Naive thymus-derived CD4-positive, alpha-beta T cell (primary cell): ENCODE measurements at regions not wholly inside any gene's neighbourhood (a gene's known extent, or its start where the extent isn't known, plus 50 kb on each side); places are given as distances from the start of the nearest gene placed in this dataset.

Experiments
- ATAC-seq: fragments of 150-1000 bp; cut with Tn5 transposase; 2 replicates; pipeline ENCODE4 v1.10.0; 2021; ENCODE audit warnings: mild to moderate bottlenecking, moderate library complexity
- CTCF ChIA-PET: fragments of 350-600 bp; sonication (Branson Sonifier 250); formaldehyde crosslinking; loops from one replicate; lab custom pipeline; 2021; ENCODE audit warnings: antibody characterized with exemption; lab: Charles Lee
- POLR2A ChIA-PET: fragments of 350-600 bp; sonication (Branson Sonifier 250); formaldehyde crosslinking; loops from one replicate; lab custom pipeline; 2021; ENCODE audit warnings: antibody characterized with exemption, inconsistent platforms; lab: Charles Lee
- DNase-seq, 9 donors: peaks; one replicate each; pipeline versions ENCODE4 v3.0.0 to v3.0.0-alpha.2; 2020 to 2022; ENCODE audit warnings: mixed read lengths in 1 of 9
- H3K27ac ChIP-seq: one replicate; pipeline ENCODE4 v1.7.0; 2013; ENCODE audit warnings: mild to moderate bottlenecking, low read depth, low read length, moderate library complexity
- H3K27me3 ChIP-seq, 2 donors: one replicate each; pipeline ENCODE4 v1.7.0; 2013; ENCODE audit warnings: low read length in 2 of 2, mild to moderate bottlenecking in 2 of 2, moderate library complexity in 2 of 2; ENCODE audit not compliant: control insufficient read depth in 2 of 2, insufficient read depth in 2 of 2
- H3K36me3 ChIP-seq, 3 experiments: 1 replicate in 2 of 3; 2 replicates in 1 of 3; pipeline ENCODE4 v1.7.0; 2013; ENCODE audit warnings: low read length in 3 of 3, mild to moderate bottlenecking in 3 of 3, moderate library complexity in 1 of 3; ENCODE audit not compliant: insufficient read depth in 3 of 3, control insufficient read depth in 2 of 3
- H3K4me1 ChIP-seq, 2 donors: one replicate each; pipeline ENCODE4 v1.7.0; 2013; ENCODE audit warnings: low read length in 2 of 2, mild to moderate bottlenecking in 2 of 2, moderate library complexity in 1 of 2; ENCODE audit not compliant: control insufficient read depth in 2 of 2, insufficient read depth in 2 of 2
- H3K4me3 ChIP-seq: 2 replicates; pipeline ENCODE4 v1.7.0; 2013; ENCODE audit warnings: mild to moderate bottlenecking, low read length
- H3K9me3 ChIP-seq, 3 experiments: 1 replicate in 2 of 3; 2 replicates in 1 of 3; pipeline ENCODE4 v1.7.0; 2013; ENCODE audit warnings: low read length in 3 of 3; ENCODE audit not compliant: control insufficient read depth in 2 of 3
- H3K27ac Mint-ChIP-seq, 9 donors: one replicate each; pipeline ENCODE4 v1.8.0; 2020 to 2022; ENCODE audit warnings: mixed read lengths in 9 of 9, mild to moderate bottlenecking in 8 of 9, moderate library complexity in 5 of 9, inconsistent platforms in 2 of 9
- H3K27me3 Mint-ChIP-seq, 5 donors: one replicate each; pipeline ENCODE4 v1.8.0; 2021 to 2022; ENCODE audit warnings: mixed read lengths in 5 of 5, mild to moderate bottlenecking in 1 of 5
- H3K36me3 Mint-ChIP-seq, 5 donors: one replicate each; pipeline ENCODE4 v1.8.0; 2020 to 2022; ENCODE audit warnings: mixed read lengths in 5 of 5, mild to moderate bottlenecking in 3 of 5, inconsistent platforms in 1 of 5
- H3K4me1 Mint-ChIP-seq, 7 donors: one replicate each; pipeline ENCODE4 v1.8.0; 2020 to 2022; ENCODE audit warnings: mixed read lengths in 7 of 7, mild to moderate bottlenecking in 3 of 7, inconsistent platforms in 1 of 7
- H3K4me3 Mint-ChIP-seq, 10 donors: one replicate each; pipeline ENCODE4 v1.8.0; 2020 to 2022; ENCODE audit warnings: mild to moderate bottlenecking in 10 of 10, mixed read lengths in 10 of 10, moderate library complexity in 6 of 10, inconsistent platforms in 2 of 10
- H3K9me3 Mint-ChIP-seq, 11 donors: one replicate each; pipeline ENCODE4 v1.8.0; 2020 to 2022; ENCODE audit warnings: mixed read lengths in 11 of 11, mild to moderate bottlenecking in 4 of 11, inconsistent platforms in 1 of 11, moderate library complexity in 1 of 11
- intact Hi-C, 2 donors: fragments of 100-400 bp; cut with micrococcal nuclease; formaldehyde crosslinking; loops; one replicate each; pipeline ENCODE4 v1.15.1; 2023

GRCh38 chr14:21846227-21846885 lies 172.7 kb upstream of the OR4E1 start:
- CTCF ChIA-PET = interaction anchor here (0.6 to 2.7 kb wide), 7 partner anchors 12 to 966 kb away, joined by 3 to 17 read pairs (median 3); no protein-coding TSS in a partner anchor
- H3K27me3 Mint-ChIP-seq = peaks cover 13 to 52% (median 24%) of the 10 kb centered on the region in 5 donors

GRCh38 chr14:21840765-21841164 lies 167.1 kb upstream of the OR4E1 start:
- H3K9me3 Mint-ChIP-seq = peaks cover 0 to 3% (median 0%) of the 10 kb centered on the region in 11 donors
- Histone ChIP-seq H3K4me1 (no peaks in the 10 kb centered on the region), H3K27ac (no peak overlapping the region), H3K27me3 (no peaks in the 10 kb centered on the region), H3K36me3 (no peaks in the 10 kb centered on the region), H3K4me3 (no peak overlapping the region), H3K9me3 (no peaks in the 10 kb centered on the region)
- peaks cover 0 to 10% (median 5%) of the 10 kb centered on the region in 7 donors for H3K4me1 Mint-ChIP-seq
- intact Hi-C loops = loop anchor here (1.0 to 5.0 kb wide), 3 partner anchors 717 to 812 kb away; no protein-coding TSS in a partner anchor
- peaks cover 5 to 41% (median 16%) of the 10 kb centered on the region in 5 donors for H3K27me3 Mint-ChIP-seq
- H3K27ac Mint-ChIP-seq = peak overlapping the region in 8 of 9 donors; percentile 50 to 90 (median 78)
- ATAC-seq = peak; percentile 76
- no peaks in the 10 kb centered on the region for H3K36me3 Mint-ChIP-seq
- ChIA-PET POLR2A (interaction anchor here (0.6 to 1.3 kb wide), 5 partner anchors 9 to 721 kb away, joined by 3 to 8 read pairs (median 3); no protein-coding TSS in a partner anchor), CTCF (interaction anchor here (0.7 to 2.2 kb wide), 3 partner anchors 15 to 729 kb away, joined by 3 to 14 read pairs (median 4); no protein-coding TSS in a partner anchor)
- peak in 6 of 9 donors; percentile 21 to 50 (median 33) for DNase-seq
- peak overlapping the region; percentile 41 to 83 (median 66) for H3K4me3 Mint-ChIP-seq

More at GRCh38 chr14:21846227-21846885, 172.7 kb upstream of the OR4E1 start:
- Mint-ChIP-seq H3K9me3 (no peaks in the 10 kb centered on the region), H3K27ac (peak overlapping the region in 8 of 9 donors; percentile 41 to 91 (median 85)), H3K36me3 (peaks cover 0 to 4% (median 0%) of the 10 kb centered on the region in 5 donors), H3K4me1 (peaks cover 1 to 17% (median 10%) of the 10 kb centered on the region in 7 donors), H3K4me3 (peak overlapping the region; percentile 75 to 95 (median 84))
- Histone ChIP-seq H3K4me1 (no peaks in the 10 kb centered on the region), H3K27ac (peak overlapping the region; percentile 52), H3K9me3 (no peaks in the 10 kb centered on the region), H3K36me3 (no peaks in the 10 kb centered on the region), H3K27me3 (no peaks in the 10 kb centered on the region), H3K4me3 (peak overlapping the region; percentile 36)
- DNase-seq = peak; percentile 48 to 71 (median 64)
- POLR2A ChIA-PET = interaction anchor here (0.9 to 4.8 kb wide), 8 partner anchors 10 to 716 kb away, joined by 3 to 21 read pairs (median 4); no protein-coding TSS in a partner anchor
- ATAC-seq = peak; percentile 90
- intact Hi-C loops = loop anchor here in 1 of 2 donors (1.0 to 5.0 kb wide), 4 partner anchors 14 to 724 kb away; no protein-coding TSS in a partner anchor

- no peak overlapping the region for H3K27ac Mint-ChIP-seq
- peaks cover 0 to 2% (median 0%) of the 10 kb centered on the region in 7 donors for H3K4me1 Mint-ChIP-seq
- H3K36me3 ChIP-seq = no peaks in the 10 kb centered on the region
- POLR2A ChIA-PET = no interaction called here
- no peaks in the 10 kb centered on the region for H3K9me3 ChIP-seq
- DNase-seq (no peak), ATAC-seq (no peak)
- H3K4me3 Mint-ChIP-seq = no peak overlapping the region
- peaks cover 0 to 3% (median 0%) of the 10 kb centered on the region in 11 donors for H3K9me3 Mint-ChIP-seq
- H3K27me3 Mint-ChIP-seq = peaks cover 11 to 22% (median 18%) of the 10 kb centered on the region in 5 donors
- no peaks in the 10 kb centered on the region for H3K4me1 ChIP-seq
- CTCF ChIA-PET = interaction anchor here (0.6 to 1.0 kb wide), 2 partner anchors 9 to 42 kb away, joined by 3 read pairs; no protein-coding TSS in a partner anchor
- H3K27me3 ChIP-seq = no peaks in the 10 kb centered on the region
- intact Hi-C loops = no loop called here
- no peak overlapping the region for H3K4me3 ChIP-seq
- no peaks in the 10 kb centered on the region for H3K36me3 Mint-ChIP-seq
- no peak overlapping the region for H3K27ac ChIP-seq
These were observed 160.2 kb upstream of the OR4E1 start for GRCh38 chr14:21833836-21834235.

- Histone ChIP-seq H3K4me3 (no peak overlapping the region), H3K4me1 (no peaks in the 10 kb centered on the region), H3K9me3 (no peaks in the 10 kb centered on the region), H3K27ac (no peak overlapping the region), H3K27me3 (no peaks in the 10 kb centered on the region), H3K36me3 (no peaks in the 10 kb centered on the region)
- POLR2A ChIA-PET = interaction anchor here (0.6 to 1.5 kb wide), 3 partner anchors 705 to 731 kb away, joined by 3 to 7 read pairs (median 3); no protein-coding TSS in a partner anchor
- CTCF ChIA-PET = interaction anchor here (0.5 to 2.6 kb wide), 3 partner anchors 10 to 742 kb away, joined by 3 to 11 read pairs (median 4); no protein-coding TSS in a partner anchor
- H3K27me3 Mint-ChIP-seq = peaks cover 24 to 33% (median 29%) of the 10 kb centered on the region in 5 donors
- H3K36me3 Mint-ChIP-seq = no peaks in the 10 kb centered on the region
- DNase-seq (no peak), ATAC-seq (no peak)
- peak overlapping the region in 3 of 9 donors; percentile 28 to 53 (median 38) for H3K27ac Mint-ChIP-seq
- H3K4me1 Mint-ChIP-seq = peaks cover 2 to 10% (median 6%) of the 10 kb centered on the region in 7 donors
- intact Hi-C loops = loop anchor here in 1 of 2 donors (5.0 kb wide), 1 partner anchor 59 kb away; no protein-coding TSS in a partner anchor
- H3K9me3 Mint-ChIP-seq = peaks cover 0 to 2% (median 0%) of the 10 kb centered on the region in 11 donors
- H3K4me3 Mint-ChIP-seq = peak overlapping the region; percentile 43 to 79 (median 56)
These were observed 152.2 kb upstream of the OR4E1 start for GRCh38 chr14:21825845-21826244.

GRCh38 chr14:21825149-21825743 lies 151.6 kb upstream of the OR4E1 start:
- H3K4me1 Mint-ChIP-seq = peaks cover 2 to 10% (median 6%) of the 10 kb centered on the region in 7 donors
- peaks cover 26 to 36% (median 32%) of the 10 kb centered on the region in 5 donors for H3K27me3 Mint-ChIP-seq
- H3K27ac ChIP-seq = no peak overlapping the region
- CTCF ChIA-PET = interaction anchor here (0.6 to 2.6 kb wide), 7 partner anchors 9 to 253 kb away, joined by 3 to 11 read pairs (median 4); no protein-coding TSS in a partner anchor
- H3K27ac Mint-ChIP-seq = peak overlapping the region in 6 of 9 donors; percentile 2 to 53 (median 36)
- peak overlapping the region; percentile 43 to 79 (median 56) for H3K4me3 Mint-ChIP-seq
- intact Hi-C loops = loop anchor here in 1 of 2 donors (5.0 kb wide), 1 partner anchor 58 kb away; no protein-coding TSS in a partner anchor
- DNase-seq (peak in 7 of 9 donors; percentile 40 to 62 (median 51)), ATAC-seq (peak; percentile 96)
- H3K9me3 Mint-ChIP-seq = peaks cover 0 to 2% (median 0%) of the 10 kb centered on the region in 11 donors
- POLR2A ChIA-PET = interaction anchor here (0.6 to 1.5 kb wide), 4 partner anchors 76 to 731 kb away, joined by 3 to 7 read pairs (median 3); no protein-coding TSS in a partner anchor
- no peaks in the 10 kb centered on the region for H3K4me1 ChIP-seq
- H3K4me3 ChIP-seq = no peak overlapping the region
- H3K27me3 ChIP-seq = no peaks in the 10 kb centered on the region
- no peaks in the 10 kb centered on the region for H3K36me3 Mint-ChIP-seq
- no peaks in the 10 kb centered on the region for H3K9me3 ChIP-seq
- H3K36me3 ChIP-seq = no peaks in the 10 kb centered on the region

GRCh38 chr14:21822109-21822508 lies 148.5 kb upstream of the OR4E1 start:
- peaks cover 0 to 12% (median 8%) of the 10 kb centered on the region in 11 donors for H3K9me3 Mint-ChIP-seq
- Histone ChIP-seq H3K4me3 (no peak overlapping the region), H3K36me3 (no peaks in the 10 kb centered on the region), H3K9me3 (no peaks in the 10 kb centered on the region), H3K4me1 (no peaks in the 10 kb centered on the region), H3K27me3 (no peaks in the 10 kb centered on the region), H3K27ac (no peak overlapping the region)
- intact Hi-C loops = no loop called here
- ChIA-PET CTCF (no interaction called here), POLR2A (no interaction called here)
- H3K4me3 Mint-ChIP-seq = no peak overlapping the region
- peaks cover 4 to 10% (median 6%) of the 10 kb centered on the region in 7 donors for H3K4me1 Mint-ChIP-seq
- peaks cover 0 to 2% (median 0%) of the 10 kb centered on the region in 5 donors for H3K36me3 Mint-ChIP-seq
- H3K27ac Mint-ChIP-seq = no peak overlapping the region
- H3K27me3 Mint-ChIP-seq = peaks cover 18 to 28% (median 19%) of the 10 kb centered on the region in 5 donors
- ATAC-seq = no peak
- no peak for DNase-seq
